ENCODE measurements at regions not wholly inside any gene's neighbourhood (a gene's known extent, or its start where the extent isn't known, plus 50 kb on each side); places are given as distances from the start of the nearest gene placed in this dataset.

- DNase-seq = no peak
- H3K27ac ChIP-seq = no peak overlapping the region
- H3K4me3 ChIP-seq = no peak overlapping the region
- intact Hi-C loops (cut with DNase I) = no loop called here
- H3K36me3 ChIP-seq = no peaks in the 10 kb centered on the region
- no peaks in the 10 kb centered on the region for H3K9me3 ChIP-seq
- no peaks in the 10 kb centered on the region for H3K27me3 ChIP-seq
- no peak for TF ChIP-seq CTCF (IDR thresholded peaks at IDR 0.05)
- H3K9ac ChIP-seq (ENCODE audit: low read depth in 2 of 2, low read length in 2 of 2) = no peak overlapping the region
- H3K4me1 ChIP-seq = no peaks in the 10 kb centered on the region
These were observed 255.6 kb upstream of the LMCD1 start for GRCh38 chr3:8246070-8246469.

- no peaks in the 10 kb centered on the region for H3K9me3 ChIP-seq
- no peak overlapping the region for H3K4me3 ChIP-seq
- no peak overlapping the region for H3K27ac ChIP-seq
- no peaks in the 10 kb centered on the region for H3K36me3 ChIP-seq
- no peaks in the 10 kb centered on the region for H3K4me1 ChIP-seq
- TF ChIP-seq CTCF (IDR thresholded peaks at IDR 0.05) = no peak
- H3K27me3 ChIP-seq = no peaks in the 10 kb centered on the region
- H3K9ac ChIP-seq (ENCODE audit: low read depth in 2 of 2, low read length in 2 of 2) = no peak overlapping the region
- no peak for DNase-seq
- intact Hi-C loops (cut with DNase I) = no loop called here
These were observed 248.4 kb upstream of the LMCD1 start for GRCh38 chr3:8253201-8253600.

GRCh38 chr3:8254489-8254888 lies 247.1 kb upstream of the LMCD1 start:
- intact Hi-C loops (cut with DNase I) = no loop called here
- H3K36me3 ChIP-seq = no peaks in the 10 kb centered on the region
- no peak overlapping the region for H3K4me3 ChIP-seq
- H3K27me3 ChIP-seq = no peaks in the 10 kb centered on the region
- DNase-seq = no peak
- no peak for TF ChIP-seq CTCF (IDR thresholded peaks at IDR 0.05)
- H3K27ac ChIP-seq = no peak overlapping the region
- H3K4me1 ChIP-seq = no peaks in the 10 kb centered on the region
- H3K9ac ChIP-seq (ENCODE audit: low read depth in 2 of 2, low read length in 2 of 2) = no peak overlapping the region
- H3K9me3 ChIP-seq = no peaks in the 10 kb centered on the region

- no peak overlapping the region for H3K9ac ChIP-seq (ENCODE audit: low read depth in 2 of 2, low read length in 2 of 2)
- H3K4me1 ChIP-seq = no peaks in the 10 kb centered on the region
- no peak overlapping the region for H3K4me3 ChIP-seq
- no peaks in the 10 kb centered on the region for H3K36me3 ChIP-seq
- H3K27ac ChIP-seq = no peak overlapping the region
- H3K27me3 ChIP-seq = no peaks in the 10 kb centered on the region
- intact Hi-C loops (cut with DNase I) = no loop called here
- no peak for TF ChIP-seq CTCF (IDR thresholded peaks at IDR 0.05)
- no peak for DNase-seq
- H3K9me3 ChIP-seq = no peaks in the 10 kb centered on the region
These were observed 245.9 kb upstream of the LMCD1 start for GRCh38 chr3:8255725-8256124.

GRCh38 chr3:8256441-8257071 lies 245.1 kb upstream of the LMCD1 start:
- Histone ChIP-seq H3K4me1 (no peaks in the 10 kb centered on the region), H3K27me3 (no peaks in the 10 kb centered on the region), H3K9ac (ENCODE audit: low read depth in 2 of 2, low read length in 2 of 2) (no peak overlapping the region), H3K9me3 (no peaks in the 10 kb centered on the region), H3K27ac (no peak overlapping the region), H3K4me3 (no peak overlapping the region), H3K36me3 (no peaks in the 10 kb centered on the region)
- DNase-seq = no peak
- intact Hi-C loops (cut with DNase I) = no loop called here
- no peak for TF ChIP-seq CTCF (IDR thresholded peaks at IDR 0.05)
